OCI-LY1 (cell line): ENCODE measurements at regions not wholly inside any gene's neighbourhood (a gene's known extent, or its start where the extent isn't known, plus 50 kb on each side); places are given as distances from the start of the nearest gene placed in this dataset.

Experiments
- EZH2 ChIP-seq: fragments of 200-600 bp; sonication (generic), shearing (Covaris generic); IDR thresholded peaks from 2 replicates; pipeline ENCODE4 v1.8.0; 2017; ENCODE audit warnings: borderline replicate concordance, mixed run types, mild to moderate bottlenecking, antibody characterized with exemption, low read length, moderate library complexity, mixed read lengths
- TF ChIP-seq, protein P1 (sequence below): fragments of 200-600 bp; sonication (generic), shearing (Covaris generic); IDR thresholded peaks from 2 replicates; pipeline ENCODE4 v1.5.1; 2017; ENCODE audit warnings: mild to moderate bottlenecking, antibody characterized with exemption, low read length, moderate library complexity, mixed read lengths

DNA sequence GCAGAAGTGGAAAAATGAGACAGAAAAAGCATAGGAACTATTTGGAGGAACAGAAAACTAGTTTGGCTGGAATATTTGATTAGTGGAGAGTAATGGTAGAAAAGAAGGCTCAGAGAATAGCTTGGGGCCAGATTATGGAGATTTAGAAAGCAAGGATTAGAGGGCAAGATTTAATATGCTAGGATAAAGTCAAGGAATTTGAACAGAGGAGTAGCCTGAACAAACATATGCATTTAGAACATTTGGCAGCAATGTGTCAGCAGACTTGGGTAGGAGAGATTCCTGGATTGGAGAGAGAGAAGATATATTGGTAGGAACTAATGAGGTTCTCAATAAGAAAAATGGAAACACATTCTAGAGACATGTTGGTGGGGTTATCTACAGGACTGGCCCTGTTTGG, 229.2 kb upstream of the PKP2 start:
- TF ChIP-seq, protein P1, sequence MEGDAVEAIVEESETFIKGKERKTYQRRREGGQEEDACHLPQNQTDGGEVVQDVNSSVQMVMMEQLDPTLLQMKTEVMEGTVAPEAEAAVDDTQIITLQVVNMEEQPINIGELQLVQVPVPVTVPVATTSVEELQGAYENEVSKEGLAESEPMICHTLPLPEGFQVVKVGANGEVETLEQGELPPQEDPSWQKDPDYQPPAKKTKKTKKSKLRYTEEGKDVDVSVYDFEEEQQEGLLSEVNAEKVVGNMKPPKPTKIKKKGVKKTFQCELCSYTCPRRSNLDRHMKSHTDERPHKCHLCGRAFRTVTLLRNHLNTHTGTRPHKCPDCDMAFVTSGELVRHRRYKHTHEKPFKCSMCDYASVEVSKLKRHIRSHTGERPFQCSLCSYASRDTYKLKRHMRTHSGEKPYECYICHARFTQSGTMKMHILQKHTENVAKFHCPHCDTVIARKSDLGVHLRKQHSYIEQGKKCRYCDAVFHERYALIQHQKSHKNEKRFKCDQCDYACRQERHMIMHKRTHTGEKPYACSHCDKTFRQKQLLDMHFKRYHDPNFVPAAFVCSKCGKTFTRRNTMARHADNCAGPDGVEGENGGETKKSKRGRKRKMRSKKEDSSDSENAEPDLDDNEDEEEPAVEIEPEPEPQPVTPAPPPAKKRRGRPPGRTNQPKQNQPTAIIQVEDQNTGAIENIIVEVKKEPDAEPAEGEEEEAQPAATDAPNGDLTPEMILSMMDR: no peak
- TF ChIP-seq EZH2: no peak
